Limb (tissue), 2 donors: ENCODE measurements at regions not wholly inside any gene's neighbourhood (a gene's known extent, or its start where the extent isn't known, plus 50 kb on each side); places are given as distances from the start of the nearest gene placed in this dataset.
A peak's percentile ranks its signal among the peaks of the same experiment; 100 is the strongest.

ENCODE experiments used
- DNase-seq, 2 donors: peaks; one replicate each; pipeline ENCODE4 v3.0.0-alpha.2; 2016; ENCODE audit errors: extremely low spot score in 2 of 2

- DNase-seq = no peak
Measured at GRCh38 chr2:7588295-7588694, 671.1 kb downstream of the RNF144A start.

- DNase-seq = no peak
Measured at GRCh38 chr2:7592618-7593140, 675.5 kb downstream of the RNF144A start.

GRCh38 chr2:7593360-7593759, 676.1 kb downstream of the RNF144A start:
- peak; percentile 7 to 26 for DNase-seq

GRCh38 chr2:7594211-7594610, 677.0 kb downstream of the RNF144A start:
- DNase-seq = no peak

GRCh38 chr2:7595206-7595605, 678.0 kb downstream of the RNF144A start:
- peak in 1 of 2 donors; percentile 5 for DNase-seq

- DNase-seq = no peak
Measured at GRCh38 chr2:7598402-7598801, 681.2 kb downstream of the RNF144A start.

GRCh38 chr2:7599462-7600258, 682.4 kb downstream of the RNF144A start:
- DNase-seq = no peak

- DNase-seq = no peak
Measured at GRCh38 chr2:7601990-7602389, 684.8 kb downstream of the RNF144A start.

GRCh38 chr2:7604456-7604855, 687.2 kb downstream of the RNF144A start:
- DNase-seq = no peak

GRCh38 chr2:7607441-7608173, 690.4 kb downstream of the RNF144A start:
- DNase-seq = no peak

GRCh38 chr2:7609556-7609955, 692.3 kb downstream of the RNF144A start:
- no peak for DNase-seq

- DNase-seq = no peak
Measured at GRCh38 chr2:7609974-7610373, 692.8 kb downstream of the RNF144A start.

- DNase-seq = no peak
Measured at GRCh38 chr2:7611750-7612149, 694.5 kb downstream of the RNF144A start.

- no peak for DNase-seq
Measured at GRCh38 chr2:7612969-7613368, 695.8 kb downstream of the RNF144A start.

GRCh38 chr2:7613831-7614230, 696.6 kb downstream of the RNF144A start:
- no peak for DNase-seq

GRCh38 chr2:7618031-7618430, 700.8 kb downstream of the RNF144A start:
- DNase-seq = no peak

- DNase-seq = no peak
Measured at GRCh38 chr2:7619203-7619970, 702.2 kb downstream of the RNF144A start.

- DNase-seq = no peak
Measured at GRCh38 chr2:7620255-7620654, 703.0 kb downstream of the RNF144A start.

GRCh38 chr2:7621018-7621814, 704.0 kb downstream of the RNF144A start:
- no peak for DNase-seq

- DNase-seq = no peak
Measured at GRCh38 chr2:7625392-7626138, 708.4 kb downstream of the RNF144A start.
